Activated CD8-positive, alpha-beta memory T cell treated with anti-CD3 and anti-CD28 coated beads for 1 hour (primary cell): ENCODE measurements at regions not wholly inside any gene's neighbourhood (a gene's known extent, or its start where the extent isn't known, plus 50 kb on each side); places are given as distances from the start of the nearest gene placed in this dataset.

Experiments
- DNase-seq, 2 donors: peaks; one replicate each; pipeline ENCODE4 v3.0.0-alpha.2; 2020; ENCODE audit warnings: low read depth in 1 of 2; ENCODE audit errors: extremely low read depth in 1 of 2

- no peak for DNase-seq
These were observed 155.9 kb downstream of the DLEU7 start for GRCh38 chr13:50687545-50687944.

GRCh38 chr13:50690006-50690405 is 153.5 kb downstream of the DLEU7 start:
- no peak for DNase-seq

GRCh38 chr13:50691176-50691680 is 152.3 kb downstream of the DLEU7 start:
- DNase-seq: no peak

- DNase-seq: no peak
These were observed 151.7 kb downstream of the DLEU7 start for GRCh38 chr13:50691681-50692263.

GRCh38 chr13:50692396-50692915 is 151.0 kb downstream of the DLEU7 start:
- no peak for DNase-seq

GRCh38 chr13:50693727-50694126 is 149.8 kb downstream of the DLEU7 start:
- no peak for DNase-seq

- no peak for DNase-seq
These were observed 145.5 kb downstream of the DLEU7 start for GRCh38 chr13:50697746-50698539.

- DNase-seq: no peak
These were observed 143.4 kb downstream of the DLEU7 start for GRCh38 chr13:50699874-50700663.

GRCh38 chr13:50700664-50701305 is 142.7 kb downstream of the DLEU7 start:
- no peak for DNase-seq

- no peak for DNase-seq
These were observed 142.0 kb downstream of the DLEU7 start for GRCh38 chr13:50701469-50701868.

- DNase-seq: no peak
These were observed 137.0 kb downstream of the DLEU7 start for GRCh38 chr13:50706505-50706904.

GRCh38 chr13:50707628-50708027 is 135.9 kb downstream of the DLEU7 start:
- no peak for DNase-seq

GRCh38 chr13:50708461-50708860 is 135.0 kb downstream of the DLEU7 start:
- no peak for DNase-seq

- DNase-seq: no peak
These were observed 134.4 kb downstream of the DLEU7 start for GRCh38 chr13:50709058-50709457.

GRCh38 chr13:50711131-50711815 is 132.2 kb downstream of the DLEU7 start:
- DNase-seq: no peak

GRCh38 chr13:50711996-50712395 is 131.5 kb downstream of the DLEU7 start:
- no peak for DNase-seq

- DNase-seq: no peak
These were observed 131.0 kb downstream of the DLEU7 start for GRCh38 chr13:50712456-50712855.

GRCh38 chr13:50712881-50713280 is 130.6 kb downstream of the DLEU7 start:
- DNase-seq: no peak

- DNase-seq: no peak
These were observed 129.8 kb downstream of the DLEU7 start for GRCh38 chr13:50713523-50714248.

- no peak for DNase-seq
These were observed 128.6 kb downstream of the DLEU7 start for GRCh38 chr13:50714891-50715290.
